ENCODE measurements at regions not wholly inside any gene's neighbourhood (a gene's known extent, or its start where the extent isn't known, plus 50 kb on each side); places are given as distances from the start of the nearest gene placed in this dataset.

- Histone ChIP-seq H2AFZ (ENCODE audit: control insufficient read depth, low read length) (no peak overlapping the region), H3K9me3 (ENCODE audit: control insufficient read depth, low read depth, low read length) (no peaks in the 10 kb centered on the region), H3K36me3 (ENCODE audit: control insufficient read depth in 2 of 2, extremely low read depth in 1 of 2, insufficient read depth in 2 of 2, low read length in 2 of 2) (no peaks in the 10 kb centered on the region), H3K4me1 (ENCODE audit: control insufficient read depth, extremely low read depth, insufficient read depth, low read length) (no peaks in the 10 kb centered on the region), H3K4me2 (ENCODE audit: control insufficient read depth, extremely low read depth, insufficient read depth, low read depth, low read length) (no peak overlapping the region), H3K27ac (ENCODE audit: control insufficient read depth, insufficient read depth, low read length) (no peak overlapping the region), H3K4me3 (ENCODE audit: control insufficient read depth in 2 of 3, extremely low read depth in 1 of 3, insufficient read depth in 2 of 3, low read depth in 1 of 3, low read length in 3 of 3) (no peak overlapping the region), H3K9ac (ENCODE audit: control insufficient read depth, extremely low read depth, insufficient read depth, low read length) (no peak overlapping the region), H3K9me1 (ENCODE audit: control insufficient read depth, extremely low read depth, insufficient read depth, low read length) (no peaks in the 10 kb centered on the region), H3K27me3 (ENCODE audit: control insufficient read depth, extremely low read depth, insufficient read depth, low read length) (peaks cover 2% of the 10 kb centered on the region), H4K20me1 (ENCODE audit: control insufficient read depth, extremely low read depth, insufficient read depth, low read length) (no peaks in the 10 kb centered on the region), H3K79me2 (ENCODE audit: control insufficient read depth, insufficient read depth, low read length) (no peaks in the 10 kb centered on the region)
- no peak for TF ChIP-seq EZH2 (IDR thresholded peaks at IDR 0.05; ENCODE audit: low read length)
- no peak for TF ChIP-seq CTCF (optimal IDR thresholded peaks at IDR 0.05 in 1 of 3, IDR thresholded peaks at IDR 0.05 in 1 of 3, conservative IDR thresholded peaks at IDR 0.05 in 1 of 3; ENCODE audit: extremely low read depth in 1 of 3, insufficient read depth in 2 of 3, low read length in 3 of 3)
- dilution Hi-C loops (cut with MboI; ENCODE audit: extremely low pct_ligation_motif_present, low sequenced_read_pairs) = no loop called here
- no peak for FAIRE-seq
- DNase-seq (ENCODE audit: low read depth, low spot score) = no peak
Observed at GRCh38 chr2:128564551-128564950, 245.9 kb upstream of the HS6ST1 start.

- DNase-seq (ENCODE audit: low read depth, low spot score) (no peak), FAIRE-seq (no peak)
- no peaks in the 10 kb centered on the region for H3K4me1 ChIP-seq (ENCODE audit: control insufficient read depth, extremely low read depth, insufficient read depth, low read length)
- H3K4me2 ChIP-seq (ENCODE audit: control insufficient read depth, extremely low read depth, insufficient read depth, low read depth, low read length) = no peak overlapping the region
- no peak overlapping the region for H3K27ac ChIP-seq (ENCODE audit: control insufficient read depth, insufficient read depth, low read length)
- no peaks in the 10 kb centered on the region for H3K9me3 ChIP-seq (ENCODE audit: control insufficient read depth, low read depth, low read length)
- no peaks in the 10 kb centered on the region for H3K79me2 ChIP-seq (ENCODE audit: control insufficient read depth, insufficient read depth, low read length)
- TF ChIP-seq EZH2 (IDR thresholded peaks at IDR 0.05; ENCODE audit: low read length) (no peak), CTCF (optimal IDR thresholded peaks at IDR 0.05 in 1 of 3, IDR thresholded peaks at IDR 0.05 in 1 of 3, conservative IDR thresholded peaks at IDR 0.05 in 1 of 3; ENCODE audit: extremely low read depth in 1 of 3, insufficient read depth in 2 of 3, low read length in 3 of 3) (no peak)
- H3K9me1 ChIP-seq (ENCODE audit: control insufficient read depth, extremely low read depth, insufficient read depth, low read length) = no peaks in the 10 kb centered on the region
- no peaks in the 10 kb centered on the region for H3K27me3 ChIP-seq (ENCODE audit: control insufficient read depth, extremely low read depth, insufficient read depth, low read length)
- dilution Hi-C loops (cut with MboI; ENCODE audit: extremely low pct_ligation_motif_present, low sequenced_read_pairs) = no loop called here
- H3K9ac ChIP-seq (ENCODE audit: control insufficient read depth, extremely low read depth, insufficient read depth, low read length) = no peak overlapping the region
- H2AFZ ChIP-seq (ENCODE audit: control insufficient read depth, low read length) = no peak overlapping the region
- H3K4me3 ChIP-seq (ENCODE audit: control insufficient read depth in 2 of 3, extremely low read depth in 1 of 3, insufficient read depth in 2 of 3, low read depth in 1 of 3, low read length in 3 of 3) = no peak overlapping the region
- no peaks in the 10 kb centered on the region for H4K20me1 ChIP-seq (ENCODE audit: control insufficient read depth, extremely low read depth, insufficient read depth, low read length)
- H3K36me3 ChIP-seq (ENCODE audit: control insufficient read depth in 2 of 2, extremely low read depth in 1 of 2, insufficient read depth in 2 of 2, low read length in 2 of 2) = no peaks in the 10 kb centered on the region
Observed at GRCh38 chr2:128565441-128565840, 246.8 kb upstream of the HS6ST1 start.
